ENCODE measurements at regions not wholly inside any gene's neighbourhood (a gene's known extent, or its start where the extent isn't known, plus 50 kb on each side); places are given as distances from the start of the nearest gene placed in this dataset.
"Not testable (repeated sequence)": the region's sequence is repeated elsewhere in the genome, so short reads cannot be mapped to it uniquely, and the experiment has no call there.

DNA sequence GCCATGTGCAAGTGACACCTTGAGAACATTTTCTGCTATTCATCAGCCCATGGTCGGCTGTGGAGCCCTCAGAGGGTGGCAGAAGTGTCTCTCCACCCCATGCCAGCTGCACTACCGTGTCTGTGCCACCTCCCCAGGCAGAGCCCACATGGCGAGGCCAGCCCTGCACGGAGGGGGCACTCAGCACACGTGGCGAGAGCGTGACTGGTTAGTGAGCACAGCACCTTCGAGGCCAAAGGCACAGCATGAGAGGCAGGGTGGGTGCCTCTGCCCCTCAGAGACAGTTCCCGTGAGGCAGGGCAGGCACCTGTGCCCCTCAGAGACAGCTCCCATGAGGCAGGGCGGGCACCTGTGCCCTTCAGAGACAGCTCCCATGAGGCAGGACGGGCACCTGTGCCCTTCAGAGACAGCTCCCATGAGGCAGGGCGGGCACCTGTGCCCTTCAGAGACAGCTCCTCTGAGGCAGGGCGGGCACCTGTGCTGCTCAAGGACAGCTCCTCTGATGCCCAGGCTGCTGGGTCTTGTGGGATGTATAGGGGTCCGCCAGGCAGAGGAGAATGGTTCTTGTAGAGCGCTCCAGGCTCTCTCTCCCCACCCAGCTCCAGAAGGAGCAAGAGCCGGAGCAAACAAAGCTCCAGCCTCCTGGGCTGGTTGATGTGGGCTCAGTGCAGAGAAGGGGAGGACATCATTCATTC, 179.8 kb upstream of the PPP1R26 start:
- no peak for DNase-seq

DNA sequence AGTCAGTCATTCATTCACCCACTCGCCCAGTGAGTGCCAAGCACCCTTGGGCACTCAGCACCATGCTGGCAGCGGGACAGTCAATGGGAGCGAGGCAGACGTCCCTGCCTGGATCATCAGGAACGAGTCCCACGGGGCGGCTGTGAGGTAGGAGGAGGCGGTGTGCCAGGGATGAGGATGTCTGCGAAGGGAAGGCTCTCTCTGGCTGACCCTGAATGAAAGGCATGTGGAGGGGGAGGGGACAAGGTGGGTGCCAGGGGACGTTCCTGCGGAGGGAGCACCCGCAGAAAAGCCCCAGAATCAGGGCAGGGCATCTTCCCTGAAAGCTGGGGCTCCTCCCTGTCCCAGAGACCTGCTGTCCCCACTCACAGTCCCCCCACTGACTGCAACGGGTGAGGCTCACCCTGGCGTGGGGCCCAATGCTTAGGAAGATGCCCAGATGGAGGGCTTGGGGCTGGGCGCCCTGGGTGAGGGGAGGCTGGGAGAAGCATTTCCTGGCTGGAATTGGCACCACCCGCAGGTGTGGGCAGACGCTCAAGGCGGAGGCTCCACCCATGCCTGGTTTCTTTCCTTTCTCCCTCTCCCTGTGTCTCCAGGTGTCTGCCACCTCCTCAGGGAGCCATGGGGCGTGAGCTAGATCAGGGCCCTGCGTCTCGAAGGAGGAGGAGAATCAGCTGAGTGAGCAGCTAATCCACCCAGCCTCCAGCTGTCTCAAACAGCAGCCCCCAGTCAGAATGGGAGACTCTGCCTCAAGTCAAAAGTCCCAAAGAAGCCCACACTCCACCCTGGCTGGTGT, 179.0 kb upstream of the PPP1R26 start:
- no peak for DNase-seq

DNA sequence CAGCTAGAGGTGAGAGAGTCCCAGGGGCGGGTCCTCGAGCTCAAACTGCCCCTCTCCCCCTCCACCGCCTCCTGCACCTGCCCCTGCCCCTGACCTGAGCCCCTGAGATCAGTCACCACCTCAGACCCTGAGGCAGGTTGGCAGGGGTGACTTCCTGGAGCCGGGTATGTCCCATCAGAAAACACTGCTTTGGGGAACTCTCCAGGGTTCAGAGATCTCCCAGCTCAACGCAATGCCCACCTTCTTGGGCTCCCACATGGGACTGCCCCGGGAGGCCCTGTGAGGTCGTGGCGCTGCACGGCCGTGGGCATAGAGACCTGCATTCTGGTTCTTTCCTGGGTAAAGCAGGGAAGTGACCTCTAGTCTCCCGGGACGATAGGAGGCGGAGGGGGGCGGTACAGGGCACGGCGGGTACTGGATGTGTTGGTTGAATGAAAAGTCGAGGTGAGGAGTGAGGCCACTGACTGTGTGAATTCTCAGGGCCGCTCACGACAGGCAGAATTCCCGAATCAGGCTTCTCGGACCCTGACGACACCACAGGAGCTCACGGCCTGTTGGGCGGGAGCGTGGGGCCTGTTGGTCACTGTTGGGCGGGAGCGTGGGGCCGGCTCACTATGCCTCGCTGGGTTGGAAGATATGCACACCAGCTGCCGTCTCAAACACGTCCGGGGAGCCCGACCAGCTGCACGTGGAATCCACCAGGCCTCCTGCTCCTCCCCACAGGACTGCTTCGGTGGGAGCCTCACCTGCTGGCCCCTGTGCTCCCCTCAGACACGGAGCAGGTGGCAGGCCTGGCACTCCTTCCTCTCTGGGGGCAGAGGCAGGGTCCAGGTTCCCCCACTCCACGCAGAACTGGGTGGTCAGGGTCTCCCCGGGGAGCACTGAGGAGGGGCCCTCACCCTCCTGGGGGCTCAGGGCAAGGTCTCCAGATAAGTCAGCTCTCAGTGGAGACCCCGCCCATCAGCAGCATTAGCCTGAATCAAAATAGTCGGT, 178.0 kb upstream of the PPP1R26 start:
- no peak for DNase-seq

DNA sequence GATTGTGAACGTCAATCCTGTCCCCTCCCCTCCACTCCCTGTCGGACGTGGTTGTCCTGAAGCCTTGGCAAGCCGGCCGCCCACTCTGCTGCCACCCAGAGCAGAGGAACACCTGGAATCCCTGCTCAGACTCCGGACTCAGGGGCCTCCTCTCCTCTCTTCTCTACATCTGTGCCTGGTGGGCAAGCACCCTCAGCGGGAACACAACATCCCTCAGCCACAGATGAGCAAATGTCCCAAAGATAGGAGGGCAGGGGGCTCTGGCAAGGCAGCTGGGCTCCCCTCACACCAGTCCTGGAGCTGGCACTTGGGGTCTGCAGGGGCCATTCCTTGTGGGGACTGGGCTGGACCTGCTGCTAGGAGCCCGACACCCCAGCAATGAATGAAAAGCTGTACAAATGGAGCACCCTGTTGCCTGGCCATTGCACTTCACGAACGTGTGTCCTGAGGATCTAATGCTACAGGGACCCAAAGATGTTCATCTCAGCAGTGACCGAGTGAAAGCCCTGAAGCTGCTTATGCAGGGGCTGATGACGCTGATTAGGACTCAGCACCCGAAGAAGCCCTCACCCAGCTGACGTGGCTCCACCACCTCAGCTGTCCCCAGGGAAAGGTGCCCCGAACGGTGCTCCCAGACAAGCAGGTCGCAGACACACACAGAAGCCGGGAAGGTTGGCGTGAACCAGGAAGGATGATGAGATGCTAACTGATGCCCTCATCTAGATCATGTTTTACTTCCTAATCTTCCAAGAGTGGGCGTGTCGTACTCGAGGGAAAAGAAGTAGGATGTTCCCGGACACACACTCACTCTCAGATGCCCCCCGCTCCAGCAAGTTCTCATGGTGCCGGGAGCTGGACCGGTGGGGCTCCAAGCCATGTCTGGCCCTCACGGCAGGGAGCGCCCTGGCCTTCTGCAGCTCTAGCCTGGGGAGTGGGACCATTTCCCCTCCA, 177.0 kb upstream of the PPP1R26 start:
- no peak for DNase-seq

DNA sequence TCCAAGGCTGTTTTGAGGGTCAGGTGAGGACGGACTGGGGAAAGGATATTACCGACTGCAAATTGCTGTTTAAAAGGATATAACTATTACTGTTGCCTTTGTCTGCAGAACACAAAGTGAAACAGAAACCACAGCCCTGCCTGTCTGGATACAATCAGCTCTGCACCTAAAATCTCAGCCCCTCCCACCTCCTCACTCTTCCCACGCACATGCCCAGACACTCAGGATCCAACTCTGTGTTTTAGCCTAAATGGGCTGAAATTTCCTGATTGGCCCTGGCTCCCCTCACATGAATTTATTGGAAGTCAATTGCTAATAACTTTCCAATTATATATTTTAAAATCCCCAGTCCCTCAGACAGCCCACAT, 176.3 kb upstream of the PPP1R26 start:
- DNase-seq, result no peak

DNA sequence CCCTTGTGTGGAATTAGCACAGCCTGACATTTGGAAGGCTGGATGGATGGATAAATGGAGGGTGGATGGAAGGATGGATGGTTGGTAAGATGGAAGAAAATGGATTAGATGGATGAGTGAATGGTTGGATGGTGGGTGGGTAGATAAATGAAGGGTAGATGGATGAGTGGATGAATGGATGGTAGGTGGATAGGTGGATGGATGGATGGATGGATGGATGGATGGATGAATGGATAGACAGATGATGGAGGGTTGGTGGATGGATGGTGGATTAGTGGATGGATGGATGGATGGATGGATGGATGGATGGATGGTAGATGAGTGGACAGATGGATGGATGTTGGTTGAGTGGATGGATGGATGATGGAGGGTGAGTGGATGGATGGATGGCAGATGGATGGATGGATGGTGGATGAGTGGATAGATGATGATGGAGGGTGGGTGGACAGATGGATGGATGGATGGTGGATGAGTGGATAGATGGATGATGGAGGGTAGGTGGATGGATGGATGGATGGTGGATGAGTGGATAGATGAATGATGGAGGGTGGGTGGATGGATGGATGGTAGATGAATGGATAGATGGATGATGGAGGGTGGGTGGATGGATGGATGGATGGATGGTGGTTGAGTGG, 175.6 kb upstream of the PPP1R26 start:
- DNase-seq, result no peak

DNA sequence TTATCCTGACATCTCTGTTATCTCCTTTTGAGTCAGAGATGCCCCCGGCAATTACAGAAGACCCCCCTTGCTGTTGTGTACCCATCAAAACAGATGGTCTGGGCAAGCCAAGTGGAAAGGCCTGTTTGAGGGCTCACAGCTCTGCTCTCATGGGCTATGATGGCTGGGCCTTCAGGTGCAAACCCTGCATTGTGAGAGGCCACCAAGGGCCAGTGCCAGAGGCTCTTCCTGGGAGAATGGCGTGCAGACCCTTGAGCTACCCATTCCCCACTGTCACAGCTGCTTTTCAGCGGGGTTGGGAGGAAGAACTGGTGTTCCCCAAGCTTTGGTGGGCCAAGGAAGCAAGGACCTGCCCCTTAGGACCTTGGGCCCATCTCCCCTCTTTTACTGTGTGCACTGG, 174.7 kb upstream of the PPP1R26 start:
- DNase-seq, result no peak

DNA sequence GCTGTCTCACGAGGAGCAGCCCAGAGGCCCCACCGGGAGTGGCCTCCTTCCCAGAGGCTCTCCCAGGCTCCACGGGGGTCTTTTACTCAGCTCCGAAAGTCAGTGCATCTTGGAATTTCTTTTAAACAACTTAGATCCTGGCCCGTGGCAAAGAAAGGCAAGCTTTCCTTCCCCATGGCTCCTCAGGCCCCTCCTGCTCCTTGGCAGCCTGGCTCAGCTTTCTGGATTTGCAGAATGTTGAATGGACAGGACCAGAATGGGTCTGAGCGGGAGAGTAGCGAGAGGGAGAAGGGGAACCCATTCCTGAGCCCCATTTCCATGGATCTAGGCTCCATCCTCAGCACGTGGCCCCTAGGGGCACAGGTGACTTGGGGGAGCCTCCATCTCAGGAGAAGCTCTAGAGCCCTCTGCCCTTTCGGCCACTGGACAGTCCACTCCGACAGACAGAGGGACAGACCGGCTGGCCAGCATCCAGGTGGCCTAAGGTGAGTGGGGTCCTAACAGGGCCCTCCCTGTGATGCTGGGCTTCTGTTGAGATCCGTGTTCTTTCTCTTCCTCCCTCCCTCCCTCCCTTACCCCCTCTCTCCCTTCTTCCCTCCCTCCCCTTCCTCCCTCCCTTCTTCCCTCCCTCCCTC, 173.9 kb upstream of the PPP1R26 start:
- no peak for DNase-seq

DNA sequence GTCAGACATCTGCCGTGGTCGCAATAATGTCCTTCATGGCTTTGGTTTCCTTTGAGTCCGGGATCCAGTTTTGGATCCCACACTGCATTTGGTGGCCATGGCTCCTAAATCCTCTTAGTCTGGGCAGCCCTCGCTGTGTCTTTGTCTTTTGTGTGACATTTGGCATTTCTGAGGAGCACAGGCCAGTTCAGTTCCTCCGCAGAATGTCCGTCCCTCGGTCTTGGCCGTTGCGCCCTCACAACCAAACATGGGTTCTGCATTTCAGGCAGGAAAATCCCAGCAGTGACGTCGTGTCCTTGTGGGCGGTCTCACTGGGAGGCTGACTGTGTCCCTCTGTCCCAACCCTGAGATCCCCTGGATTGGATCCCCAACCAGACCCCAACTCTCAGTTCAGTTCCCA, 172.9 kb upstream of the PPP1R26 start:
- DNase-seq, result no peak

DNA sequence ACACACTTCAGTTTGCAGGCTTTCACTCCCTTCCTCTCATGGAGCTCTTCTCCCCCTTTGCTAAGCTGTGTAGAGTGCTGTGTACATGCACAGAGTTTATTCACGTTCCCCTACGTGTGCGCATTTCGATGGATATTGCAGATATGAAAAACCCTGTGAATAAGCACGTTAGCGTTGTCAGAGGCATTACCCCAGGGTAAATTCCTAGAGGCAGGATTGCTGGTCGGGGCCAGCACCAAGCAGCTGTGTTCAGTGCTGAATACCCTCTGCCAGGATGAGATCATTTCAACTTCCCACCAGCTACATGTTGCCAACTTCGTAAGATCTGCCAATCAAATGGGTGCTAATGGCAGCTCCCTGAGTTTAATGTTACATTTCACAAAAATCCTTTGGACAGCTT, 172.3 kb upstream of the PPP1R26 start:
- DNase-seq, result no peak

DNA sequence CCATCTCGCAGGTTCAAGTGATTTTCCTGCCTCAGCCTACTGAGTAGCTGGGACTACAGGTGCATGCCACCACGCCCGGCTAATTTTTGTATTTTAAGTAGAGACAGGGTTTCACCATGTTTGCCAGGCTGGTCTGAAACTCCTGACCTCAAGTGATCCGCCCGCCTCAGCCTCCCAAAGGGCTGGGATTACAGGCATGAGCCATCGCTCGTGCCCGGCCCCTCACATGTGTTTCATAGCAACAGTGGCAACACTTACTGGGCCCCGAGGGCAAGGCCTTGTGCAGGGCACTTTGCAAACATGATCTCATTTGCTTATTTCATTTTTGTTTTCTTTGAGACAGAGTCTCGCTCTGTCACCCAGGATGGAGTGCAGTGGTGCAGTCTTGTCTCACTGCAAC, 171.7 kb upstream of the PPP1R26 start:
- DNase-seq, result not testable (repeated sequence)

DNA sequence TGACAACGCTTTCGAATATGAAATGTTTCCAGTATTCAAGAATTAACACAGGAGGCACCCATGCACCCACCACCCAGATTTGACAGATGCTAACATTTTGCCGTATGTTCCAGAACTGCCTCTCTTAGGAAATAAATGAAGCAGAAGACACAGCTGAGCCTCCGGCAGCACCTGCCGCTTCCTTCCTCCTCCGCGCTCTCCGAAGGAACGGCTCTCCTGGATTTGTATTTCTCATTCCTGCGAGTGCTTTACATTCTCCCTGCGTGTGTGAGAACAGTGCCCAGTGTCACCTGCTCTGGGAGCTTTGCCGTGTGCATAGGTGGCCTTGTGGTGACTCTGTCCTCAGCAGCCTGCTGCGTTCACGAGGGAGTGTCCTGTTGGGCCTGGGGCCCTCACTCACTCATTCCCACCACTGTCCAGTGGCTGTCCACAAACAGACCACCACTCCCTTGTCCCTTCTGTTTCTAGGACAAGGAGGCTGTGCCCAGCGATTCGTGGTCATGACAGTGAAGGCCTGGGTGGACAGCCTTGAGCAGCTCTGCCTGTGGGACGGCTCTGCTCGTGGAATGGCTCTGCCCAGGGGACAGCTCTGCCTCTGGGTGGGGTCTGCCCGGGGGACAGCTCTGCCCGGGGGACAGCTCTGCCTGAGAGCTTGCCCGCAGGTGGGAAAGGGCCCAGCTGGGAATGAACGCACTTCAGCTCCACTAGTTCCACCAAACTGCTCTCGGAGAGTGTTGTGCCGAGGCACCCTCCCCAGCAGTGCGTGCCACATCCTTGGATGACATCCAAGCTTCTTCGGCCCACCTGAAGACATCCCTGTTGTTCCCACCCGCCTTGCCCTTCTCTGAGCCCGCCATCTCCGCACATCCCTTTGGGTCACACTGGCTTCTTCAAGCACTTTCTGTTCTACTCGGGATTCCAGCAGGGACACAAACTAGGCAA, 170.5 kb upstream of the PPP1R26 start:
- DNase-seq, result no peak

DNA sequence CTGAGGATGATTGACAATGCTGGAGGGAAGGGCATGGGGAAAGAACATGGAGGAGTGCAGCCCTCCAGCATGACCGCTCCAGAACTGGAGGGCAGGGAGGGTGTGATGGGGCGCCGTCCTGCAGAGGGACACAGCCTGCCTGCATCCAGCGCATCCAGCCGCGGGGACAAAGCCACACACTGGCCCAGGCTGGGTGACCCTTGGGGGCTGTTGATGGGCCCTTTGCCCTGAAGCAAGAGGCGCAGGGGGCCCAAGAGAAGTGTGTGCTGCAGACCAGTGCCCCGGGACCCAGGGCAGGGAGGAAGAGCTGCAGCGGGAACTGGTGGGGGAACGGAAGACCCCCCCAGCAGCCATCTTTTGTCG, 169.8 kb upstream of the PPP1R26 start:
- DNase-seq, result no peak

DNA sequence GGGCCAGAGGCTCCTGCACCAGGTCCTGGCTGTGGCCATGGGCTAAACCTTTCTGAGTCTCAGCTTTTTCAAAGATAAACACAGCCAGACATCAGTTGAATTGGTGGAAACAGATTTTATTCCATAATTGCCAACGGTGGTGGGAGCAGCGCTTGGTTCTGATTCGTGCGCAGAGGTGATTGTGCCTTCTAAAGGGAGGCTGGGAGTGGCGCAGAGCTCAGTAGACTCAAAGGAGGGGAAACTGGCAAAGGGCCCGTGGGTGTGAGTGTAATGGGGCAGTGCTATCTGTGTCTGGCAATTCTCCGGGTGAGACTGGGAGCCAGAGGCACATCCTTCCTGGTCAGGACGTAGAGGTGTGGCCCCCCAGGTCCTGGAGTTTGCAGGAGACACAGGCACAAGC, 169.4 kb upstream of the PPP1R26 start:
- DNase-seq, result no peak

DNA sequence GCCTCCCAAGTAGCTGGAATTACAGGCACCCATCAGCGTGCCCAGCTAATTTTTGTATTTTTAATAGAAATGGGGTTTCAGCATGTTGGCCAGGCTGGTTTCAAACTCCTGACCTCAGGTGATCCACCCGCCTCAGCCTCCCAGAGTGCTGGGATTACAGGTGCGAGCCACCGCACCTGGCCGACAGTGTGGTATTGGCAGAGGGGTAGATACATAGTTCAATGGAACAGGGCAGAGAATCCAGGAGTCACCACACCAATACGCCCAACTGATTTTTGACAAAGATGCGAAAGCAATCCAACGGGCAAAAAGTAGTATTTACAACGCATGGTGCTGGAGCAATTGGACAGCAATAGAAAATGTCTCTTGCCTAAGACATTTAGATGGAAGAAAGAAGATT, 164.0 kb upstream of the PPP1R26 start:
- DNase-seq, result no peak

DNA sequence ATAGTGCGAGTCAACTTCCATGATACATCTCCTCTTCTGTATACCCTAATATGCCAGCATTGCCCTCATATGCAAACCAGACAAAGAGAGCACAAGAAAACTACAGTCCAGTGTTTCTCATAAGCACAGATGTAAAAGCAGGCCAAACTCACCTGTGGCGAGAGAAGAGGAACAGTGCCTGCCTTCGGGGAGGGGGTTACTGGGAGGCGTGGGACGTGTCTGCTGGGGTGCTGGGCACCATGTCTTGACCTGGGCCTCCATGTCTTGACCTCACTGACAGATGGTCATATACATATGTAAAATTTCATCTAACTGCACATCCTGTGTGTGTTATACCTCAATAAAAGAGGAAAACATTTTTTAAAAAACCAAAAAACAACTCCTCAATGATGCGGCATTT, 159.3 kb upstream of the PPP1R26 start:
- DNase-seq, result no peak

DNA sequence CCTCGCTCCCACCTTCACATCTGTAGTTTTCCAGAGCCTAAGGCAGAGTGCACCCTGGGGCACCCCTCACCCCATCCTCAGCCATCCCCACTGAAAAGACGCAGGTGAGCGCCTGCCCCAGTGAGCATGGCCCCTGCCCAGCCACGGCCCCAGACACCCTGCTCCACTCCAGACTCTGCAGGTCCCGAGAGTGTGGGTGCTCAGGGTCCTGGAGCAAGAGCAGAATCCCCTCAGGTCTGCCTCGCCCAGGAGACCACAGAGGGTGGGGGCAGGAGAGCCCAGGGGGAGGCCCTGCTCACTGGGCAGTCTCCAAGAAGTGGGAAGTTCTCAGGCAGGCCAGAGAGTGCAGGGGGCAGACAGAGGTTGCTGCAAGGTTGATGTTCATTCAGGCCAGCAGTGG, 158.6 kb upstream of the PPP1R26 start:
- no peak for DNase-seq

DNA sequence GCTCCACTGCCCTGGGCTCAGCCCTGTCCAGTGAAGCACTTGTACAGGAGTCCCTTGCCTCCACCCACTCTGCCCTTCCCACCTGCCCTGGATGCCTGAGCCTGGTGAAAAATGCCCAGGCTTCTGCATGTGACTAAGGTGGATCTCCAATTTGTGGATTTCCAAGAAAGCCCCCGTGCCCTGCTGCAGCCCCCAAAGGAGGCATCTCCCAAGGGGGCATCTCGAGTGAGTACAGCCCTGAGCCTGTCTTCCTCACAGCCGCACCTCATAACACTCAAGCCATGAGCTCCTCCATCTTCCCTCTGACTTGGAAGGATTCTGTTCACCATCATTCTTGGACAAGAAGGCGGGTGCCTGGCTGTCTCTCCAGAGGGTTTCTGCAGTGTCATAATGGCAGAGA, 158.0 kb upstream of the PPP1R26 start:
- no peak for DNase-seq

DNA sequence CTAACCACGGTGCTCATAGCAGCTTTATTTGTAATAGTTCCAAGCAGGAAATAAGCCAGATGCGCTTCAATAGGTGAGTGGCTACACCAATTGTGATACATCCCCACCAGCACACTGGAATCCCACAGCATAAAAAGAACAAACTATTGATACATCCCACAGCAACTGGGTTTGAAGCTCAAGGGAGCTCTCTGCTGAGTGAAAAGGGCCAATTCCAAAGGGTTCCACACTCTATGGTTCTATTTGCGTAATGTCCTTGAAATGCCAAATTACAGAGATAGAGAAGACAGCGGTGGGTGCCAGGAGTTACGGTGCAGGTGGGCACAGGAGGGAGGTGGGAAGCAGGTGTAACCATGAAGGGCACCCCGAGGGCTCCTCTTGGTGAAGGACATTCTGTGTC, 155.3 kb upstream of the PPP1R26 start:
- no peak for DNase-seq

DNA sequence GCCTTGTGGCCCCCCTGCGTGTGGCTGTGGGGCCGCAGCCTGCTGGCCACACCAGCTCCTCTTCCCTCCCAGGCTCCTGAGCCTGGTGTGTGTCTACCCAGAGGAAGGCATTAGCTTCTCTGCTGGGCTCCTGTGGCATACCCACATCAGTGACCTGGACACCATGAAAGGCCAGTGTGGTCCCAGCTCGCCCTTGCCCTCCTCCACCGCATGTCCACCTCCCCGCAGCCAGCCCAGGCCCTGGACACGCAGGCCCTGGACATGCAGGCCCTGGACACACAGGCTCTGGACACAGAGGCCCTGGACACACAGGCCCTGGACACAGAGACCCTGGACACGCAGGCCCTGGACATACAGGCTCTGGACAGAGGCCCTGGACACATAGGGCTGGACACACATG, 153.4 kb upstream of the PPP1R26 start:
- no peak for DNase-seq

Data from activated CD4-positive, alpha-beta T cell treated with anti-CD3 and anti-CD28 coated beads, Interleukin-2, Interleukin-6, amounts not matched to agents 100 ng/mL and 50 ng/mL, durations not matched to agents 16 hours and 8 hours (primary cell).